ENCODE measurements at regions not wholly inside any gene's neighbourhood (a gene's known extent, or its start where the extent isn't known, plus 50 kb on each side); places are given as distances from the start of the nearest gene placed in this dataset.

DNA sequence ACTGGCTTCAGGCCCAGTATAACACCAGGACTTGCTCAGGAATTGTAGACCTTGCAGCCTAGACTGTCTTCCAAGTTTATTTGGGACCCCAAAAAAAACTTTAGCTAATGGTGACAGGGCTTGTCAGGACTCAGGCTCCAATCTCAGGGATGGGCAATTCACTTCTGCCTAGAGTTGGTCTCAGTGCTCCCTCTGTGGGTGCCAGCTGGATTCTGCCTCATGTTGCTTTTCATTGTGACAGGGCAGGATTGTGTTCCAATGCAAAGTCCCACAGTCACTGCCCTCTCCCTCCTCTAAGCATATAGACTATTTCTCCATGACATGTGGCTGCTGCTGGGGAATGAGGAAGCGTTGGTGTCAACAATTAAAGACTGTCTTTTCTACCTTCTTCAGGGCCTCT is 174.7 kb downstream of the CYLC2 start (continued):
- TF ChIP-seq, protein P1, sequence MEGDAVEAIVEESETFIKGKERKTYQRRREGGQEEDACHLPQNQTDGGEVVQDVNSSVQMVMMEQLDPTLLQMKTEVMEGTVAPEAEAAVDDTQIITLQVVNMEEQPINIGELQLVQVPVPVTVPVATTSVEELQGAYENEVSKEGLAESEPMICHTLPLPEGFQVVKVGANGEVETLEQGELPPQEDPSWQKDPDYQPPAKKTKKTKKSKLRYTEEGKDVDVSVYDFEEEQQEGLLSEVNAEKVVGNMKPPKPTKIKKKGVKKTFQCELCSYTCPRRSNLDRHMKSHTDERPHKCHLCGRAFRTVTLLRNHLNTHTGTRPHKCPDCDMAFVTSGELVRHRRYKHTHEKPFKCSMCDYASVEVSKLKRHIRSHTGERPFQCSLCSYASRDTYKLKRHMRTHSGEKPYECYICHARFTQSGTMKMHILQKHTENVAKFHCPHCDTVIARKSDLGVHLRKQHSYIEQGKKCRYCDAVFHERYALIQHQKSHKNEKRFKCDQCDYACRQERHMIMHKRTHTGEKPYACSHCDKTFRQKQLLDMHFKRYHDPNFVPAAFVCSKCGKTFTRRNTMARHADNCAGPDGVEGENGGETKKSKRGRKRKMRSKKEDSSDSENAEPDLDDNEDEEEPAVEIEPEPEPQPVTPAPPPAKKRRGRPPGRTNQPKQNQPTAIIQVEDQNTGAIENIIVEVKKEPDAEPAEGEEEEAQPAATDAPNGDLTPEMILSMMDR (conservative IDR thresholded peaks at IDR 0.05; ENCODE audit: low read depth in 2 of 2) = no peak

DNA sequence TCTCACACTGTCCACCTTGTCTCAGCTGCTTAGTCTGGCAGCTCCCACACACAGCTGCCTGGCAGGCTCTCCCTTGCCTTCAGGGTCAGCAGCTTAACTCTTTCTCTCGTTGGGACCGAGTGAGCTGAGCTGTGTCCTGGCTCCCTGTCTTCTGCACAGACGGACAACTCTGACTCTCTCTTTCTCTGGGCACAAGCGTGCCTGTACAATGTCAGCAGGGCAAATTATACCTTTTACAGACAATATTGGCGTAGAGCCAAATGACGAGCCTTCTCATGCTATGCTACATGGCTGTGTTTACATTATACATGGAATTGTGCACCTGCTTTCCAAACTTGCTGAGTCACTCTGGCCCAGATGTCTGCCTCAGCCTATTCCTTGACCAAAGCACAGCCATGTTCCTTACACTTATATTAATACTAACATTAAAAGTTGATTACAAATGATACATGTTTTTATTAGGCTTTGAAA is 188.6 kb downstream of the CYLC2 start:
- Histone ChIP-seq H3K27ac (ENCODE audit: low read depth) (no peak overlapping the region), H3K36me3 (ENCODE audit: insufficient read depth) (0 out of 2 replicates have a peak, but pooled peaks cover 4% of the 10 kb centered on the region), H3K4me3 (no peak overlapping the region), H3F3A (replicated peaks; ENCODE audit: low read depth) (no peaks in the 10 kb centered on the region), H3K79me2 (replicated peaks; ENCODE audit: insufficient read depth) (no peaks in the 10 kb centered on the region), H3K4me2 (no peak overlapping the region), H3K4me1 (ENCODE audit: insufficient read depth) (no peaks in the 10 kb centered on the region), H3K27me3 (ENCODE audit: insufficient read depth) (no peaks in the 10 kb centered on the region), H3K9me2 (ENCODE audit: insufficient read depth) (no peaks in the 10 kb centered on the region), H2AFZ (no peak overlapping the region), H4K20me1 (replicated peaks; ENCODE audit: insufficient read depth) (no peaks in the 10 kb centered on the region)
- Mint-ChIP-seq H3K9me3 (peaks cover 82% of the 10 kb centered on the region), H3K4me1 (no peaks in the 10 kb centered on the region), H3K4me3 (no peak overlapping the region), H3K27ac (no peak overlapping the region), H3K27me3 (ENCODE audit: insufficient read depth, low read depth, poor library complexity) (no peaks in the 10 kb centered on the region), H3K36me3 (ENCODE audit: low read depth) (peaks cover 18% of the 10 kb centered on the region)
- no peak for ATAC-seq
- peak; percentile 1 for DNase-seq (ENCODE audit: low spot score)
- TF ChIP-seq JUNB (IDR thresholded peaks at IDR 0.05; ENCODE audit: unreplicated experiment) (no peak), CREB1 (CRISPR knock-in tag; IDR thresholded peaks at IDR 0.05; ENCODE audit: low read depth) (no peak)

DNA sequence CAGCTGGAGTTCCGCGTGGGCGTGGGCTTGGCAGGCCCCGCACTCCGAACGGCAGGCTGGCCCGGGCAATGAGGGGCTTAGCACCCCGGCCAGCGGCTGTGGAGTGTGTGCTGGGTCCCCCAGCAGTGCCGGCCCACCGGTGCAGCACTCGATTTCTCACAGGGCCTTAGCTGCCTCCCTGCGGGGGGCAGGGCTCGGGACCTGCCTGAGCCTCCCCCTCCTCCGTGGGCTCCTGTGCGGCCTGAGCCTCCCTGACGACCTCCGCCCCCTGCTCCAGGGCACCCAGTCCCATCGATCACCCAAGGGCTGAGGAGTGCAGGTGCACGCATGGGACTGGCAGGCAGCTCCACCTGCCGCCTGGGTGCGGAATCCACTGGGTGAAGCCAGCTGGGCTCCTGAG is 191.8 kb downstream of the CYLC2 start:
- H4K20me1 ChIP-seq (replicated peaks; ENCODE audit: insufficient read depth) = no peaks in the 10 kb centered on the region
- 0 out of 2 replicates have a peak, but pooled peaks cover 4% of the 10 kb centered on the region for H3K36me3 ChIP-seq (ENCODE audit: insufficient read depth)
- no peak overlapping the region for H3K4me3 Mint-ChIP-seq
- no peaks in the 10 kb centered on the region for H3K9me2 ChIP-seq (ENCODE audit: insufficient read depth)
- no peak overlapping the region for H3K27ac Mint-ChIP-seq
- H3K27me3 ChIP-seq (ENCODE audit: insufficient read depth) = no peaks in the 10 kb centered on the region
- no peaks in the 10 kb centered on the region for H3F3A ChIP-seq (replicated peaks; ENCODE audit: low read depth)
- no peak overlapping the region for H3K4me2 ChIP-seq
- no peak overlapping the region for H3K27ac ChIP-seq (ENCODE audit: low read depth)
- no peaks in the 10 kb centered on the region for H3K4me1 Mint-ChIP-seq
- H3K27me3 Mint-ChIP-seq (ENCODE audit: insufficient read depth, low read depth, poor library complexity) = no peaks in the 10 kb centered on the region
- H3K36me3 Mint-ChIP-seq (ENCODE audit: low read depth) = peaks cover 18% of the 10 kb centered on the region
- no peak overlapping the region for H2AFZ ChIP-seq
- H3K79me2 ChIP-seq (replicated peaks; ENCODE audit: insufficient read depth) = no peaks in the 10 kb centered on the region
- TF ChIP-seq POLR2AphosphoS5 (IDR thresholded peaks at IDR 0.05; ENCODE audit: low read depth) = no peak
- TF ChIP-seq, protein P1 (conservative IDR thresholded peaks at IDR 0.05; ENCODE audit: low read depth in 2 of 2) = no peak
- no peak for TF ChIP-seq JUNB (IDR thresholded peaks at IDR 0.05; ENCODE audit: unreplicated experiment)
- TF ChIP-seq, protein P2, sequence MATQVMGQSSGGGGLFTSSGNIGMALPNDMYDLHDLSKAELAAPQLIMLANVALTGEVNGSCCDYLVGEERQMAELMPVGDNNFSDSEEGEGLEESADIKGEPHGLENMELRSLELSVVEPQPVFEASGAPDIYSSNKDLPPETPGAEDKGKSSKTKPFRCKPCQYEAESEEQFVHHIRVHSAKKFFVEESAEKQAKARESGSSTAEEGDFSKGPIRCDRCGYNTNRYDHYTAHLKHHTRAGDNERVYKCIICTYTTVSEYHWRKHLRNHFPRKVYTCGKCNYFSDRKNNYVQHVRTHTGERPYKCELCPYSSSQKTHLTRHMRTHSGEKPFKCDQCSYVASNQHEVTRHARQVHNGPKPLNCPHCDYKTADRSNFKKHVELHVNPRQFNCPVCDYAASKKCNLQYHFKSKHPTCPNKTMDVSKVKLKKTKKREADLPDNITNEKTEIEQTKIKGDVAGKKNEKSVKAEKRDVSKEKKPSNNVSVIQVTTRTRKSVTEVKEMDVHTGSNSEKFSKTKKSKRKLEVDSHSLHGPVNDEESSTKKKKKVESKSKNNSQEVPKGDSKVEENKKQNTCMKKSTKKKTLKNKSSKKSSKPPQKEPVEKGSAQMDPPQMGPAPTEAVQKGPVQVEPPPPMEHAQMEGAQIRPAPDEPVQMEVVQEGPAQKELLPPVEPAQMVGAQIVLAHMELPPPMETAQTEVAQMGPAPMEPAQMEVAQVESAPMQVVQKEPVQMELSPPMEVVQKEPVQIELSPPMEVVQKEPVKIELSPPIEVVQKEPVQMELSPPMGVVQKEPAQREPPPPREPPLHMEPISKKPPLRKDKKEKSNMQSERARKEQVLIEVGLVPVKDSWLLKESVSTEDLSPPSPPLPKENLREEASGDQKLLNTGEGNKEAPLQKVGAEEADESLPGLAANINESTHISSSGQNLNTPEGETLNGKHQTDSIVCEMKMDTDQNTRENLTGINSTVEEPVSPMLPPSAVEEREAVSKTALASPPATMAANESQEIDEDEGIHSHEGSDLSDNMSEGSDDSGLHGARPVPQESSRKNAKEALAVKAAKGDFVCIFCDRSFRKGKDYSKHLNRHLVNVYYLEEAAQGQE (IDR thresholded peaks at IDR 0.05; ENCODE audit: unreplicated experiment) = no peak
- TF ChIP-seq EZH2phosphoT487 (IDR thresholded peaks at IDR 0.05; ENCODE audit: unreplicated experiment) = no peak
- no peak for TF ChIP-seq STAT1 (IDR thresholded peaks at IDR 0.05; ENCODE audit: unreplicated experiment)
- TF ChIP-seq, protein P3, sequence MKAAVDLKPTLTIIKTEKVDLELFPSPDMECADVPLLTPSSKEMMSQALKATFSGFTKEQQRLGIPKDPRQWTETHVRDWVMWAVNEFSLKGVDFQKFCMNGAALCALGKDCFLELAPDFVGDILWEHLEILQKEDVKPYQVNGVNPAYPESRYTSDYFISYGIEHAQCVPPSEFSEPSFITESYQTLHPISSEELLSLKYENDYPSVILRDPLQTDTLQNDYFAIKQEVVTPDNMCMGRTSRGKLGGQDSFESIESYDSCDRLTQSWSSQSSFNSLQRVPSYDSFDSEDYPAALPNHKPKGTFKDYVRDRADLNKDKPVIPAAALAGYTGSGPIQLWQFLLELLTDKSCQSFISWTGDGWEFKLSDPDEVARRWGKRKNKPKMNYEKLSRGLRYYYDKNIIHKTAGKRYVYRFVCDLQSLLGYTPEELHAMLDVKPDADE (IDR thresholded peaks at IDR 0.05) = no peak
- no peak for TF ChIP-seq NANOG (IDR thresholded peaks at IDR 0.05; ENCODE audit: borderline replicate concordance)
- no peak for TF ChIP-seq EZH2 (IDR thresholded peaks at IDR 0.05; ENCODE audit: low read depth, unreplicated experiment)
- TF ChIP-seq ZNF114 (CRISPR knock-in tag; IDR thresholded peaks at IDR 0.05) = no peak
- no peak for TF ChIP-seq CREB1 (CRISPR knock-in tag; IDR thresholded peaks at IDR 0.05; ENCODE audit: low read depth)
- H3K4me3 ChIP-seq = no peak overlapping the region
- no peaks in the 10 kb centered on the region for H3K4me1 ChIP-seq (ENCODE audit: insufficient read depth)
- no peak for DNase-seq (ENCODE audit: low spot score)
- ATAC-seq = no peak
- peaks cover 88% of the 10 kb centered on the region for H3K9me3 Mint-ChIP-seq
